Endothelial cell (in vitro differentiated cells): ENCODE measurements at regions not wholly inside any gene's neighbourhood (a gene's known extent, or its start where the extent isn't known, plus 50 kb on each side); places are given as distances from the start of the nearest gene placed in this dataset.

ENCODE experiments used
- DNase-seq: peaks from one replicate; pipeline ENCODE4 v3.0.0; 2021; ENCODE audit warnings: low spot score
- H3K27ac Mint-ChIP-seq: one replicate; pipeline ENCODE4 v1.8.0; 2021; ENCODE audit warnings: mixed read lengths, inconsistent platforms; ENCODE audit not compliant: unreplicated experiment
- H3K27me3 Mint-ChIP-seq: one replicate; pipeline ENCODE4 v1.8.0; 2021; ENCODE audit warnings: mild to moderate bottlenecking, moderate library complexity, mixed read lengths, inconsistent platforms; ENCODE audit not compliant: unreplicated experiment
- H3K36me3 Mint-ChIP-seq: one replicate; pipeline ENCODE4 v1.8.0; 2021; ENCODE audit warnings: mild to moderate bottlenecking, low read depth, mixed read lengths, inconsistent platforms; ENCODE audit not compliant: unreplicated experiment
- H3K4me1 Mint-ChIP-seq: one replicate; pipeline ENCODE4 v1.8.0; 2021; ENCODE audit warnings: mild to moderate bottlenecking, mixed read lengths, inconsistent platforms; ENCODE audit not compliant: unreplicated experiment
- H3K4me3 Mint-ChIP-seq: one replicate; pipeline ENCODE4 v1.8.0; 2021; ENCODE audit warnings: mild to moderate bottlenecking, mixed read lengths, inconsistent platforms; ENCODE audit not compliant: unreplicated experiment
- H3K9me3 Mint-ChIP-seq: one replicate; pipeline ENCODE4 v1.8.0; 2021; ENCODE audit warnings: mixed read lengths, inconsistent platforms; ENCODE audit not compliant: unreplicated experiment
- CTCF ChIP-seq: fragments of 200-600 bp; sonication (generic); IDR thresholded peaks from one replicate; pipeline ENCODE4 v1.5.0; 2021; ENCODE audit warnings: antibody characterized with exemption; ENCODE audit not compliant: unreplicated experiment

- no peaks in the 10 kb centered on the region for H3K36me3 Mint-ChIP-seq
- no peak for DNase-seq
- no peaks in the 10 kb centered on the region for H3K4me1 Mint-ChIP-seq
- H3K4me3 Mint-ChIP-seq = no peak overlapping the region
- H3K9me3 Mint-ChIP-seq = no peaks in the 10 kb centered on the region
- no peak for TF ChIP-seq CTCF
- no peak overlapping the region for H3K27ac Mint-ChIP-seq
- H3K27me3 Mint-ChIP-seq = no peaks in the 10 kb centered on the region
Observed at GRCh38 chr11:11742486-11742885, 99.3 kb upstream of the USP47 start.

GRCh38 chr11:11740836-11741235, 100.9 kb upstream of the USP47 start:
- no peak for TF ChIP-seq CTCF
- no peaks in the 10 kb centered on the region for H3K27me3 Mint-ChIP-seq
- no peak overlapping the region for H3K4me3 Mint-ChIP-seq
- H3K9me3 Mint-ChIP-seq = no peaks in the 10 kb centered on the region
- no peaks in the 10 kb centered on the region for H3K4me1 Mint-ChIP-seq
- no peak overlapping the region for H3K27ac Mint-ChIP-seq
- no peaks in the 10 kb centered on the region for H3K36me3 Mint-ChIP-seq
- DNase-seq = no peak

- Mint-ChIP-seq H3K4me1 (peaks cover 6% of the 10 kb centered on the region), H3K27me3 (no peaks in the 10 kb centered on the region), H3K4me3 (no peak overlapping the region), H3K36me3 (no peaks in the 10 kb centered on the region), H3K27ac (no peak overlapping the region), H3K9me3 (no peaks in the 10 kb centered on the region)
- DNase-seq = no peak
- no peak for TF ChIP-seq CTCF
Observed at GRCh38 chr11:11740073-11740702, 101.6 kb upstream of the USP47 start.

DNA sequence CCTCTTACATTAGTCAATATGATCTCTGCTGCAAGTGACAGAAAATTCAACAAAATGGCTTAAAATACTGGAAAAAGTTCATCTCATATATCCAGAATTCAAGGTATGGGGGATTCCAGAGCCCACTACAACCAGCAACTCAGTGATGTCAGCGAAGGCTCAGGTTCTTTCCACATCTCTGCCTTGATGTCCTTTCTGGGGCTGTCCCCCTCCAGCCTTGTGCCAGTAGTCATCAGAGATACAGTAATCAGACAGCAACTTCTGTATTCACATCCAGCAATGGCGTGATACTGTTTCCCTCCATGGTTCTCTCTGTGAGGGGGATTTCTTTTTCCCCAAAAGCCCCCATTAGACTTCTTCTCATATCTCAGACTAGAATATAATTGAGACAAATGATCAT, 103.4 kb upstream of the USP47 start:
- Mint-ChIP-seq H3K4me3 (no peak overlapping the region), H3K27me3 (no peaks in the 10 kb centered on the region), H3K4me1 (peaks cover 16% of the 10 kb centered on the region), H3K9me3 (no peaks in the 10 kb centered on the region), H3K27ac (no peak overlapping the region), H3K36me3 (no peaks in the 10 kb centered on the region)
- TF ChIP-seq CTCF = no peak
- no peak for DNase-seq

- peaks cover 16% of the 10 kb centered on the region for H3K4me1 Mint-ChIP-seq
- no peak for TF ChIP-seq CTCF
- H3K27ac Mint-ChIP-seq = no peak overlapping the region
- DNase-seq = no peak
- no peak overlapping the region for H3K4me3 Mint-ChIP-seq
- H3K27me3 Mint-ChIP-seq = peaks cover 3% of the 10 kb centered on the region
- H3K9me3 Mint-ChIP-seq = no peaks in the 10 kb centered on the region
- H3K36me3 Mint-ChIP-seq = no peaks in the 10 kb centered on the region
Observed at GRCh38 chr11:11735586-11735985, 106.2 kb upstream of the USP47 start.
